KMS-11 (cell line): ENCODE measurements at regions not wholly inside any gene's neighbourhood (a gene's known extent, or its start where the extent isn't known, plus 50 kb on each side); places are given as distances from the start of the nearest gene placed in this dataset.

Experiments
- H2AFZ ChIP-seq: fragments of 200-600 bp; sonication (generic); 2 replicates; pipeline ENCODE4 v1.6.1; 2016; ENCODE audit warnings: antibody characterized with exemption, mixed run types, low read depth
- H3K27ac ChIP-seq: fragments of 200-600 bp; sonication (generic); 2 replicates; pipeline ENCODE4 v1.6.1; 2016; ENCODE audit warnings: mild to moderate bottlenecking, mixed run types
- H3K27me3 ChIP-seq: fragments of 200-600 bp; sonication (generic); 2 replicates; pipeline ENCODE4 v1.6.1; 2017; ENCODE audit warnings: mild to moderate bottlenecking, low read depth, mixed run types, moderate library complexity; ENCODE audit not compliant: insufficient read depth
- H3K36me3 ChIP-seq: fragments of 200-600 bp; sonication (generic); 2 replicates; pipeline ENCODE4 v1.6.1; 2017; ENCODE audit warnings: mild to moderate bottlenecking, mixed run types; ENCODE audit not compliant: insufficient read depth
- H3K4me1 ChIP-seq: fragments of 200-600 bp; sonication (generic); 2 replicates; pipeline ENCODE4 v1.6.1; 2016; ENCODE audit warnings: mild to moderate bottlenecking, low read depth, mixed run types; ENCODE audit not compliant: poor library complexity, severe bottlenecking
- H3K4me2 ChIP-seq: fragments of 200-600 bp; sonication (generic); 2 replicates; pipeline ENCODE4 v1.7.0; 2016; ENCODE audit warnings: mild to moderate bottlenecking, mixed run types
- H3K4me3 ChIP-seq: fragments of 200-600 bp; sonication (generic); IDR thresholded peaks from 2 replicates; pipeline ENCODE4 v1.6.1; 2017; ENCODE audit warnings: low read depth, low read length, mixed read lengths; ENCODE audit not compliant: insufficient read depth
- H3K79me2 ChIP-seq: fragments of 200-600 bp; sonication (generic); 2 replicates; pipeline ENCODE4 v1.6.1; 2016; ENCODE audit warnings: low read depth, mixed run types; ENCODE audit not compliant: insufficient read depth
- H3K9ac ChIP-seq: fragments of 200-600 bp; sonication (generic); 2 replicates; pipeline ENCODE4 v1.6.1; 2016; ENCODE audit warnings: mild to moderate bottlenecking, mixed run types
- H4K20me1 ChIP-seq: fragments of 200-600 bp; sonication (generic); 2 replicates; pipeline ENCODE4 v1.6.1; 2016; ENCODE audit warnings: mild to moderate bottlenecking, mixed run types; ENCODE audit not compliant: insufficient read depth
- TF ChIP-seq, protein P1 (sequence below): fragments of 200-600 bp; sonication (generic); conservative IDR thresholded peaks from 2 replicates; pipeline ENCODE4 v1.6.1; 2017; ENCODE audit warnings: low read depth, mild to moderate bottlenecking, antibody characterized with exemption, low read length, moderate library complexity, mixed read lengths

DNA sequence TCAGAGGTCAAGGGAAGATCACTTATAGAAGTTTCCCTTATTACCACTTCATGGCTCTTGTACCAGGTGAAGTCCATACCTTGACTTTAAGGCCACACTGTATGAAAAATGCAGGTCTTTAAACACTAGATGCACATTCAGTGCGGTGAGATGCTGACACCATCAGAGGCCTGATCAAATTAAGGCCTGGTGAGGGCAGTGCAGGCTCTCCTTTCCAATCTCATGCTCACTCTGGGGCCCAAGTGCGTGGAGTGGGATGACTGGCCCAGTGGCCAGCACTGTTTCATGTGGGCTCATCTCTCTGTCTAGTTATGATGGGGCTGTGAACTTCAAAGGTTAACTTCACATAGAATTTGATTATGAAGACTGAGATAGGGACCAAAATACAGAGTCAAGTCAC, 281.1 kb downstream of the SLC4A3 start:
- Histone ChIP-seq H3K4me1 (no peaks in the 10 kb centered on the region), H3K79me2 (no peaks in the 10 kb centered on the region), H3K27me3 (no peaks in the 10 kb centered on the region), H2AFZ (no peak overlapping the region), H3K9ac (no peak overlapping the region), H3K4me3 (no peak overlapping the region), H3K4me2 (no peak overlapping the region), H4K20me1 (no peaks in the 10 kb centered on the region), H3K27ac (no peak overlapping the region), H3K36me3 (no peaks in the 10 kb centered on the region)
- TF ChIP-seq, protein P1, sequence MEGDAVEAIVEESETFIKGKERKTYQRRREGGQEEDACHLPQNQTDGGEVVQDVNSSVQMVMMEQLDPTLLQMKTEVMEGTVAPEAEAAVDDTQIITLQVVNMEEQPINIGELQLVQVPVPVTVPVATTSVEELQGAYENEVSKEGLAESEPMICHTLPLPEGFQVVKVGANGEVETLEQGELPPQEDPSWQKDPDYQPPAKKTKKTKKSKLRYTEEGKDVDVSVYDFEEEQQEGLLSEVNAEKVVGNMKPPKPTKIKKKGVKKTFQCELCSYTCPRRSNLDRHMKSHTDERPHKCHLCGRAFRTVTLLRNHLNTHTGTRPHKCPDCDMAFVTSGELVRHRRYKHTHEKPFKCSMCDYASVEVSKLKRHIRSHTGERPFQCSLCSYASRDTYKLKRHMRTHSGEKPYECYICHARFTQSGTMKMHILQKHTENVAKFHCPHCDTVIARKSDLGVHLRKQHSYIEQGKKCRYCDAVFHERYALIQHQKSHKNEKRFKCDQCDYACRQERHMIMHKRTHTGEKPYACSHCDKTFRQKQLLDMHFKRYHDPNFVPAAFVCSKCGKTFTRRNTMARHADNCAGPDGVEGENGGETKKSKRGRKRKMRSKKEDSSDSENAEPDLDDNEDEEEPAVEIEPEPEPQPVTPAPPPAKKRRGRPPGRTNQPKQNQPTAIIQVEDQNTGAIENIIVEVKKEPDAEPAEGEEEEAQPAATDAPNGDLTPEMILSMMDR, result no peak

DNA sequence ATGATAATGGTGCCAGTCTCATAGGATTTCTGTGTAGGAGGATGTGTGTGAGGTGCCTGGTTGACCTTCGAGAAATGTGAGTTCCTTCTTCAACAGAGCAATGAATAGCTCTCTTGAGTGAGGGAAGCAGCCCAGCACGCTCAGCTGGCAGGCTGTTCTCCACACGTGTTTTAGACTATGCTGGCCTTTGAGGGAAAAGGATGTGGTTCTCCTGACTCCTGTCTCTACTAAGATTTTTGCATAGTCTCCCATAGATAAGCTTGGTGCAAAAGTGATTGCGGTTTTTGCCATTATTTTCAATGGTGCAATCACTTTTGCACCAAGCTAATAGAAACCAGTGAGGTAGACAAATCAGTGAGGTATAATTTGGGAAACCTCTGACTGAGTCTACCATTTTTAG, 284.1 kb downstream of the SLC4A3 start:
- Histone ChIP-seq H4K20me1 (no peaks in the 10 kb centered on the region), H3K4me2 (no peak overlapping the region), H3K4me3 (no peak overlapping the region), H3K36me3 (no peaks in the 10 kb centered on the region), H2AFZ (no peak overlapping the region), H3K27ac (no peak overlapping the region), H3K9ac (no peak overlapping the region), H3K4me1 (no peaks in the 10 kb centered on the region), H3K27me3 (no peaks in the 10 kb centered on the region), H3K79me2 (no peaks in the 10 kb centered on the region)
- TF ChIP-seq, protein P1, result no peak

DNA sequence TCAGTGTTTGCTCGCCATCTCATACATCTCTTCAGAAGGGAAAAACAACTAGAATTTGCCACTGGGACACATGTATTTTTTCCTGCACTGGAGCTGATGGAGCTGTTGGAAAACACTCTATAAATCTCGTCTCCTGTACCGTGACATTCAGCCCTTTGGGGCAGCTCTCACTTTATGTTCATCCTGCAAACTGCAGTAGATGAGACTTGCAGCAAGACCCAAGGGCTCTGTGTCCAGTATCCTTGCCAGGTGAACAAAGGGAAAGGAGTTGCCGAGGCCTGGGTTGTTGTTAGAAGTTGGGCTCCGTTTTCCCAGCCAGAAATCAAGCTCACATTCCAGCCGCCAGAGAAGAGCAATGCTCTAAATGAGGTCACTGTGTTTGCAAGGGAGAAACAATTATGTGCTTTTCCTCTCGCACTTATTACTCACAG, 285.1 kb downstream of the SLC4A3 start:
- no peaks in the 10 kb centered on the region for H3K27me3 ChIP-seq
- H3K36me3 ChIP-seq, result no peaks in the 10 kb centered on the region
- no peaks in the 10 kb centered on the region for H4K20me1 ChIP-seq
- no peak overlapping the region for H3K4me3 ChIP-seq
- TF ChIP-seq, protein P1, result no peak
- H2AFZ ChIP-seq, result no peak overlapping the region
- H3K9ac ChIP-seq, result no peak overlapping the region
- H3K27ac ChIP-seq, result no peak overlapping the region
- H3K79me2 ChIP-seq, result no peaks in the 10 kb centered on the region
- no peak overlapping the region for H3K4me2 ChIP-seq
- H3K4me1 ChIP-seq, result no peaks in the 10 kb centered on the region

DNA sequence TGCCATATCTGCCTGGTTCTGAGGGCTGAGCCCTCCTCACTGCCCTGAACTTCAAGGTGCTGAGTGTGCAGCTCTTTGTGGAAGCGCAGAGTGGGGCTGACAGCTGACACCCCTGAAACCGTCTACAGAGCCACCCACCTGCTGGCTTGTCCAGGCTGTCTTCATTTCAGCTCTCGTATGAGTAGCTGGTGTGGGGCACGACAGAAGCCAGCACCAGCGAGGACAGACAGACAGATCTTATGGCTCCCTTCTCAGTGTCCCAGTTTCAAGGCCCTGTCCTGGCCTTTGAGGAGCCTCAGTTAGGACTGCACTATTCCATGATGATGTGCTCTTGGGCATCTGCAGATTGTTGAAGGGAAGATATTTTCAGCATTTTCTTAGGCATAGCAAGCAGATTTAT, 287.1 kb downstream of the SLC4A3 start:
- Histone ChIP-seq H4K20me1 (no peaks in the 10 kb centered on the region), H3K36me3 (no peaks in the 10 kb centered on the region), H3K79me2 (no peaks in the 10 kb centered on the region), H3K9ac (no peak overlapping the region), H3K4me3 (no peak overlapping the region), H3K27me3 (no peaks in the 10 kb centered on the region), H3K4me1 (no peaks in the 10 kb centered on the region), H3K4me2 (no peak overlapping the region), H2AFZ (no peak overlapping the region), H3K27ac (no peak overlapping the region)
- TF ChIP-seq, protein P1, result no peak

DNA sequence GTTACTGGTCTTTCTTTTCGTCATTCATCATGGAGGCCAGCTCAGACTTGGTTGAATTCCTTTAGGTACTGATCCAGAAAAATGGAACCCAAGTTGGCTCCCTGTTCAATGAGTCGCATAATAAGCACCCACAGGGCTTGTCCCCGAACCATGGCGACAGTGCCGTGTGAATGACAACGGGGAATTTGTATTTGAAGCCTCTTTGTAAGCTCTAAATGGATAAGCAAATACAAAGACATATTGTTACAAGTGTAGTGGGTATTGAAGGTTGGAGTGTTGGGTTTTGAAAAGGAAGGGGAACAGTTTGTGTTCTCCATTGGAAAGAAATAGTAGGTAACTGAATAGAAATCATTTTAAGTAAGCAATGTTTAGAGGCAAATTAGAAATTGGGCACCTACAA, 288.9 kb downstream of the SLC4A3 start:
- Histone ChIP-seq H2AFZ (no peak overlapping the region), H3K4me1 (no peaks in the 10 kb centered on the region)

More for the DNA sequence above, 288.9 kb downstream of the SLC4A3 start:
- H3K4me2 ChIP-seq, result no peak overlapping the region
- no peak overlapping the region for H3K27ac ChIP-seq
- TF ChIP-seq, protein P1, result no peak
- H3K27me3 ChIP-seq, result no peaks in the 10 kb centered on the region
- H4K20me1 ChIP-seq, result no peaks in the 10 kb centered on the region
- no peaks in the 10 kb centered on the region for H3K36me3 ChIP-seq
- no peak overlapping the region for H3K9ac ChIP-seq
- no peak overlapping the region for H3K4me3 ChIP-seq
- no peaks in the 10 kb centered on the region for H3K79me2 ChIP-seq
